Mesendoderm (in vitro differentiated cells): ENCODE measurements at regions not wholly inside any gene's neighbourhood (a gene's known extent, or its start where the extent isn't known, plus 50 kb on each side); places are given as distances from the start of the nearest gene placed in this dataset.

ENCODE experiments used
- DNase-seq: peaks from one replicate; pipeline ENCODE4 v3.0.0; 2013
- H2AK5ac ChIP-seq: 2 replicates; pipeline ENCODE4 v1.6.1; 2013; ENCODE audit warnings: low read length, inconsistent platforms
- H2BK120ac ChIP-seq: 2 replicates; pipeline ENCODE4 v1.6.1; 2013; ENCODE audit warnings: low read depth, mild to moderate bottlenecking, low read length, moderate library complexity, mixed read lengths
- H2BK15ac ChIP-seq: replicated peaks from 2 replicates; pipeline ENCODE4 v1.6.1; 2013; ENCODE audit warnings: low read depth, mild to moderate bottlenecking, moderate library complexity
- H2BK5ac ChIP-seq: 2 replicates; pipeline ENCODE4 v1.6.1; 2013; ENCODE audit warnings: low read length, inconsistent platforms
- H3K18ac ChIP-seq: 2 replicates; pipeline ENCODE4 v1.6.1; 2013; ENCODE audit warnings: mild to moderate bottlenecking, low read length, mixed read lengths
- H3K23ac ChIP-seq: one replicate; pipeline ENCODE4 v1.6.1; 2013; ENCODE audit warnings: low read length
- H3K27ac ChIP-seq: 2 replicates; pipeline ENCODE4 v1.5.1; 2013; ENCODE audit warnings: low read depth, mild to moderate bottlenecking, inconsistent platforms, low read length, moderate library complexity
- H3K27me3 ChIP-seq: 2 replicates; pipeline ENCODE4 v1.6.1; 2013; ENCODE audit warnings: low read length, control low read depth, mild to moderate bottlenecking, inconsistent platforms; ENCODE audit not compliant: insufficient read depth, poor library complexity
- H3K36me3 ChIP-seq: 2 replicates; pipeline ENCODE4 v1.6.1; 2013; ENCODE audit warnings: low read length, inconsistent platforms; ENCODE audit not compliant: control insufficient read depth, insufficient read depth
- H3K4ac ChIP-seq: one replicate; pipeline ENCODE4 v1.6.1; 2013; ENCODE audit warnings: low read depth, mild to moderate bottlenecking, low read length, moderate library complexity
- H3K4me1 ChIP-seq: 2 replicates; pipeline ENCODE4 v1.6.1; 2013; ENCODE audit warnings: low read depth, low read length, inconsistent platforms; ENCODE audit not compliant: control insufficient read depth
- H3K4me2 ChIP-seq: 2 replicates; pipeline ENCODE4 v1.6.1; 2013; ENCODE audit warnings: low read length
- H3K4me3 ChIP-seq: 2 replicates; pipeline ENCODE4 v1.5.1; 2013; ENCODE audit warnings: mild to moderate bottlenecking, low read length
- H3K56ac ChIP-seq: one replicate; pipeline ENCODE4 v1.6.1; 2013; ENCODE audit warnings: low read length
- H3K79me1 ChIP-seq: 2 replicates; pipeline ENCODE4 v1.6.1; 2013; ENCODE audit warnings: low read length, inconsistent platforms
- H3K79me2 ChIP-seq: 2 replicates; pipeline ENCODE4 v1.6.1; 2013; ENCODE audit warnings: mild to moderate bottlenecking, low read length; ENCODE audit not compliant: control insufficient read depth, insufficient read depth
- H3K9ac ChIP-seq: 2 replicates; pipeline ENCODE4 v1.6.1; 2013; ENCODE audit warnings: low read length, inconsistent platforms
- H4K5ac ChIP-seq: one replicate; pipeline ENCODE4 v1.6.1; 2013; ENCODE audit warnings: low read length
- H4K8ac ChIP-seq: one replicate; pipeline ENCODE4 v1.6.1; 2013; ENCODE audit warnings: low read depth, mild to moderate bottlenecking, control low read depth, low read length, moderate library complexity
- WGBS: extraction: QIAGEN DNeasy Blood & Tissue Kit; methylation state at CpG from one replicate; pipeline ENCODE4 v1.1.7; 2013; ENCODE audit warnings: low lambda C conversion rate, missing lambda C conversion rate; ENCODE audit not compliant: insufficient coverage; ENCODE audit errors: extremely low coverage; 5-methylcytosine and 5-hydroxymethylcytosine counted together

- Histone ChIP-seq H3K4me2 (no peak overlapping the region), H4K5ac (no peak overlapping the region), H3K56ac (no peak overlapping the region), H3K4ac (no peak overlapping the region), H2BK5ac (no peak overlapping the region), H3K4me1 (no peaks in the 10 kb centered on the region), H4K8ac (no peak overlapping the region), H3K27me3 (no peaks in the 10 kb centered on the region), H2AK5ac (no peak overlapping the region), H3K23ac (no peak overlapping the region), H3K79me2 (no peaks in the 10 kb centered on the region), H2BK120ac (no peak overlapping the region), H3K18ac (no peak overlapping the region), H3K9ac (no peak overlapping the region), H3K27ac (no peak overlapping the region), H2BK15ac (no peak overlapping the region), H3K79me1 (no peaks in the 10 kb centered on the region), H3K4me3 (no peak overlapping the region), H3K36me3 (no peaks in the 10 kb centered on the region)
- 100% methylated on average over 1 of the region's 6 CpGs for WGBS
- DNase-seq = no peak
Observed at GRCh38 chr2:49254401-49254800, 100.1 kb upstream of the FSHR start.

GRCh38 chr2:49251766-49252165 is 97.5 kb upstream of the FSHR start:
- no peak overlapping the region for H3K9ac ChIP-seq
- no peak overlapping the region for H4K8ac ChIP-seq
- no peaks in the 10 kb centered on the region for H3K79me1 ChIP-seq
- WGBS = no CpG with 5 or more reads among the region's 1 CpG
- no peak overlapping the region for H2BK120ac ChIP-seq
- no peak for DNase-seq
- H3K4me2 ChIP-seq = no peak overlapping the region
- no peaks in the 10 kb centered on the region for H3K4me1 ChIP-seq
- no peak overlapping the region for H3K4ac ChIP-seq
- no peak overlapping the region for H2BK5ac ChIP-seq
- no peak overlapping the region for H4K5ac ChIP-seq
- H3K27ac ChIP-seq = no peak overlapping the region
- no peaks in the 10 kb centered on the region for H3K79me2 ChIP-seq
- no peak overlapping the region for H3K18ac ChIP-seq
- no peaks in the 10 kb centered on the region for H3K27me3 ChIP-seq
- H3K4me3 ChIP-seq = no peak overlapping the region
- H3K23ac ChIP-seq = no peak overlapping the region
- H2AK5ac ChIP-seq = no peak overlapping the region
- no peak overlapping the region for H2BK15ac ChIP-seq
- no peak overlapping the region for H3K56ac ChIP-seq
- H3K36me3 ChIP-seq = no peaks in the 10 kb centered on the region

GRCh38 chr2:49251251-49251650 is 96.9 kb upstream of the FSHR start:
- no peaks in the 10 kb centered on the region for H3K27me3 ChIP-seq
- no peak overlapping the region for H3K27ac ChIP-seq
- H3K9ac ChIP-seq = no peak overlapping the region
- WGBS = no CpG with 5 or more reads among the region's 5 CpGs
- H3K4me3 ChIP-seq = no peak overlapping the region
- H4K5ac ChIP-seq = no peak overlapping the region
- no peaks in the 10 kb centered on the region for H3K36me3 ChIP-seq
- no peak for DNase-seq
- H3K4ac ChIP-seq = no peak overlapping the region
- H3K56ac ChIP-seq = no peak overlapping the region
- no peaks in the 10 kb centered on the region for H3K4me1 ChIP-seq
- H2BK15ac ChIP-seq = no peak overlapping the region
- no peak overlapping the region for H3K23ac ChIP-seq
- H2AK5ac ChIP-seq = no peak overlapping the region
- H2BK5ac ChIP-seq = no peak overlapping the region
- no peaks in the 10 kb centered on the region for H3K79me2 ChIP-seq
- no peak overlapping the region for H2BK120ac ChIP-seq
- H3K18ac ChIP-seq = no peak overlapping the region
- no peak overlapping the region for H3K4me2 ChIP-seq
- H3K79me1 ChIP-seq = no peaks in the 10 kb centered on the region
- H4K8ac ChIP-seq = no peak overlapping the region

GRCh38 chr2:49248506-49248905 is 94.2 kb upstream of the FSHR start:
- Histone ChIP-seq H2BK15ac (no peak overlapping the region), H3K27ac (no peak overlapping the region)

GRCh38 chr2:49241991-49242390 is 87.7 kb upstream of the FSHR start:
- peak overlapping the region; percentile 21 for H2BK120ac ChIP-seq
- no peak overlapping the region for H3K56ac ChIP-seq
- H3K4me1 ChIP-seq = no peaks in the 10 kb centered on the region
- H3K9ac ChIP-seq = no peak overlapping the region
- DNase-seq = no peak
- H3K27me3 ChIP-seq = no peaks in the 10 kb centered on the region
- no peak overlapping the region for H3K4ac ChIP-seq
- H3K4me2 ChIP-seq = no peak overlapping the region
- no peak overlapping the region for H2AK5ac ChIP-seq
- no peak overlapping the region for H4K5ac ChIP-seq
- no peak overlapping the region for H3K4me3 ChIP-seq
- no peak overlapping the region for H2BK15ac ChIP-seq
- no peak overlapping the region for H3K18ac ChIP-seq
- no peak overlapping the region for H3K27ac ChIP-seq
- H3K23ac ChIP-seq = no peak overlapping the region
- H3K36me3 ChIP-seq = no peaks in the 10 kb centered on the region
- H3K79me1 ChIP-seq = no peaks in the 10 kb centered on the region
- no peak overlapping the region for H2BK5ac ChIP-seq
- H4K8ac ChIP-seq = no peak overlapping the region
- no peaks in the 10 kb centered on the region for H3K79me2 ChIP-seq

More at GRCh38 chr2:49248506-49248905, 94.2 kb upstream of the FSHR start:
- Histone ChIP-seq H2BK120ac (no peak overlapping the region), H4K8ac (no peak overlapping the region), H3K4me1 (no peaks in the 10 kb centered on the region), H3K4ac (no peak overlapping the region), H2BK5ac (no peak overlapping the region), H3K18ac (no peak overlapping the region), H3K23ac (no peak overlapping the region), H3K4me2 (no peak overlapping the region), H3K9ac (no peak overlapping the region), H3K56ac (no peak overlapping the region), H3K79me2 (no peaks in the 10 kb centered on the region), H3K36me3 (no peaks in the 10 kb centered on the region), H3K79me1 (no peaks in the 10 kb centered on the region), H4K5ac (no peak overlapping the region), H3K4me3 (no peak overlapping the region), H2AK5ac (no peak overlapping the region), H3K27me3 (no peaks in the 10 kb centered on the region)
- no CpG with 5 or more reads among the region's 1 CpG for WGBS
- DNase-seq = peak; percentile 70

- Histone ChIP-seq H3K18ac (no peak overlapping the region), H4K5ac (no peak overlapping the region), H3K4me2 (no peak overlapping the region), H3K4ac (no peak overlapping the region), H3K56ac (no peak overlapping the region), H2BK5ac (no peak overlapping the region), H3K4me1 (peaks cover 2% of the 10 kb centered on the region), H3K79me2 (no peaks in the 10 kb centered on the region), H4K8ac (no peak overlapping the region), H3K27me3 (no peaks in the 10 kb centered on the region), H3K79me1 (no peaks in the 10 kb centered on the region), H2BK120ac (no peak overlapping the region), H2BK15ac (no peak overlapping the region), H3K23ac (no peak overlapping the region), H3K36me3 (no peaks in the 10 kb centered on the region), H3K4me3 (no peak overlapping the region), H3K9ac (no peak overlapping the region), H3K27ac (no peak overlapping the region), H2AK5ac (no peak overlapping the region)
- no peak for DNase-seq
Observed at GRCh38 chr2:49241501-49241900, 87.2 kb upstream of the FSHR start.
